Prostate gland (tissue), 2 donors: ENCODE measurements at regions not wholly inside any gene's neighbourhood (a gene's known extent, or its start where the extent isn't known, plus 50 kb on each side); places are given as distances from the start of the nearest gene placed in this dataset.

Source experiments
- DNase-seq: peaks from one replicate; pipeline ENCODE4 v3.0.0-alpha.2; 2019; ENCODE audit warnings: low spot score
- H3K27ac ChIP-seq, 2 donors: fragments of 200-600 bp; sonication (generic); 2 replicates each; pipeline ENCODE4 v1.5.1; 2017 to 2019
- H3K27me3 ChIP-seq: fragments of 200-600 bp; sonication (generic); replicated peaks from 2 replicates; pipeline ENCODE4 v1.5.1; 2019; ENCODE audit not compliant: insufficient read depth
- H3K36me3 ChIP-seq, 2 donors: fragments of 200-600 bp; sonication (generic); 1 replicate in 1 of 2; 2 replicates in 1 of 2; pipeline versions ENCODE4 v1.5.1 to v1.8.1; 2017 to 2019
- H3K4me1 ChIP-seq: fragments of 200-600 bp; sonication (generic); replicated peaks from 2 replicates; pipeline ENCODE4 v1.5.1; 2019
- H3K4me3 ChIP-seq, 2 donors: fragments of 200-600 bp; sonication (generic); 2 replicates each; pipeline ENCODE4 v1.5.1; 2017 to 2019
- H3K9me3 ChIP-seq: fragments of 200-600 bp; sonication (generic); 2 replicates; pipeline ENCODE4 v1.5.1; 2017
- CTCF ChIP-seq, 4 experiments: fragments of 200-600 bp in 2 of 4; fragments of 450-650 bp in 2 of 4; sonication (generic) in 2 of 4; IDR thresholded peaks; 1 replicate in 3 of 4; 2 replicates in 1 of 4; pipeline ENCODE4 v1.5.1; 2016 to 2019; ENCODE audit warnings: antibody characterized with exemption in 4 of 4, mild to moderate bottlenecking in 2 of 4, moderate library complexity in 2 of 4
- POLR2A ChIP-seq: fragments of 450-650 bp; IDR thresholded peaks from one replicate; pipeline ENCODE4 v1.6.1; 2016; ENCODE audit warnings: antibody characterized with exemption, mild to moderate bottlenecking
- POLR2AphosphoS5 ChIP-seq: sonication (generic); formaldehyde crosslinking; IDR thresholded peaks from one replicate; pipeline ENCODE4 v1.6.1; 2017; ENCODE audit warnings: antibody characterized with exemption
- WGBS: methylation state at CpG from one replicate; pipeline ENCODE4 v1.1.5; 2018; 5-methylcytosine and 5-hydroxymethylcytosine counted together
- intact Hi-C: fragments of 100-400 bp; cut with DNase I; formaldehyde crosslinking; loops from one replicate; pipeline ENCODE4 v1.14.2; 2022

DNA sequence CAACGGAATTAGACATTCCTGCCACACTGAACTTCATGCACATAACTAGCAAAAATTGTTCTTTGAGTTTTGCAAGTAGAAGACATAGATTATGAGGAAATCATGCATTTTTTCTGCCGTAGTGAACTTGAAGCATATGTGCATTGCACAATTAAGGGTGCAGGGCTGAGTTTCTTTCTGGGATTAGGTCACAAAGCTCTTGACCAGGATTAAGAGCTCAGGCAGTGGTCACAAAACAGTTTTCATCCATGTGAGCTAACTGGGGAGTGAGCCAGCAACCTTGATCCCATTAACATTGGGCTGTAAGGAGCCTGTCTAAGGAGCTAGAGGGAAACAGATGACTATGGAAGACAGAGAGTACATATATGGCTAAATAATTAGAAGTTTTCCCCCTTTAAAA is 143.7 kb downstream of the PMP22 start:
- H3K27ac ChIP-seq: no peak overlapping the region
- no peaks in the 10 kb centered on the region for H3K4me1 ChIP-seq
- H3K4me3 ChIP-seq: no peak overlapping the region
- intact Hi-C loops: no loop called here
- peaks cover 2% of the 10 kb centered on the region for H3K27me3 ChIP-seq
- no peaks in the 10 kb centered on the region for H3K9me3 ChIP-seq
- WGBS: 91% methylated on average over 2 of the region's 2 CpGs
- TF ChIP-seq CTCF (IDR thresholded peaks at IDR 0.05) (no peak), POLR2A (no peak), POLR2AphosphoS5 (no peak)
- DNase-seq: no peak
- H3K36me3 ChIP-seq: no peaks in the 10 kb centered on the region

DNA sequence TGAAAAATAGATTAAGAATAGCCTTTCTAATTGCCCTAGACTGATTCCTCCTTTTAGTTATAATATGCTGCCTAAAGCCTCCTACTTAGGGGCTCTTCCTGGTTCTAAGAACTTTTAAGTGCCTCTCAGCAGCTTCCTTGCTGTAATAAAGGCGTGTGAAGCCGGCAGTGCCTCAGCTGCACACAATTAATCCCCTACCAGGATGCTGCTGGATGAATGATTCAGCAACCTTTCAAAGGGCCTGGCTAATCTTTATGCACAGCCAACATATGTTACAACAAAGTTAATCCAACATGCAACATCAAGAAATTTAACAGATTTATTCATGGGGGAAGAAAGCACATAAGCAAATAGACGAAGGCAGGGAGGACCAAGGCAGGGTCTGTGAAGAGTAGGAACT is 145.2 kb downstream of the PMP22 start:
- TF ChIP-seq POLR2AphosphoS5: no peak
- TF ChIP-seq POLR2A: no peak
- TF ChIP-seq CTCF (IDR thresholded peaks at IDR 0.05): no peak
- peaks cover 2% of the 10 kb centered on the region for H3K27me3 ChIP-seq
- intact Hi-C loops: no loop called here
- 76% methylated on average over 3 of the region's 3 CpGs for WGBS
- no peaks in the 10 kb centered on the region for H3K36me3 ChIP-seq
- no peak for DNase-seq
- no peaks in the 10 kb centered on the region for H3K9me3 ChIP-seq
- H3K27ac ChIP-seq: no peak overlapping the region
- H3K4me3 ChIP-seq: no peak overlapping the region
- H3K4me1 ChIP-seq: no peaks in the 10 kb centered on the region

DNA sequence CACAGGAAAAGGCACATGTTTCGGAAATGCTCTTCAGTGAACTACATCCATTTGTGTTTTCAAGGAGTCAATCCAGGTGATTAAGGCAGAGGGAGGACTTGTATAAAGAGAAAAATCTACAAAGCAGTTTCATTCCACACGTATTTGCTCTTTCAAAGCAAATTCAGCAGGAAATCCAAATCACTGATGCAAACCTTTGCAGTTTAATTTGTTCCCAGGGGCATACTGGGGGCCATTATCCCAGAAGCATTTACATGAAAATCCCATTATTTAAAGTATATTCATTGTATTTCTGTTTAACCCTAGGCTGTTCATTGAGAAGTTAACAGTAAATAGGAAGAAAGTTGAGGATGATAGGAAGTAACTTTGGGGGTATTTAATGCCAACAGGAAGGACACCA is 147.9 kb downstream of the PMP22 start:
- TF ChIP-seq CTCF (IDR thresholded peaks at IDR 0.05) (no peak), POLR2A (no peak), POLR2AphosphoS5 (no peak)
- H3K4me3 ChIP-seq: no peak overlapping the region
- no peaks in the 10 kb centered on the region for H3K36me3 ChIP-seq
- no peak for DNase-seq
- intact Hi-C loops: no loop called here
- H3K4me1 ChIP-seq: no peaks in the 10 kb centered on the region
- H3K27ac ChIP-seq: no peak overlapping the region
- 54% methylated on average over 2 of the region's 2 CpGs for WGBS
- peaks cover 2% of the 10 kb centered on the region for H3K27me3 ChIP-seq
- H3K9me3 ChIP-seq: no peaks in the 10 kb centered on the region

DNA sequence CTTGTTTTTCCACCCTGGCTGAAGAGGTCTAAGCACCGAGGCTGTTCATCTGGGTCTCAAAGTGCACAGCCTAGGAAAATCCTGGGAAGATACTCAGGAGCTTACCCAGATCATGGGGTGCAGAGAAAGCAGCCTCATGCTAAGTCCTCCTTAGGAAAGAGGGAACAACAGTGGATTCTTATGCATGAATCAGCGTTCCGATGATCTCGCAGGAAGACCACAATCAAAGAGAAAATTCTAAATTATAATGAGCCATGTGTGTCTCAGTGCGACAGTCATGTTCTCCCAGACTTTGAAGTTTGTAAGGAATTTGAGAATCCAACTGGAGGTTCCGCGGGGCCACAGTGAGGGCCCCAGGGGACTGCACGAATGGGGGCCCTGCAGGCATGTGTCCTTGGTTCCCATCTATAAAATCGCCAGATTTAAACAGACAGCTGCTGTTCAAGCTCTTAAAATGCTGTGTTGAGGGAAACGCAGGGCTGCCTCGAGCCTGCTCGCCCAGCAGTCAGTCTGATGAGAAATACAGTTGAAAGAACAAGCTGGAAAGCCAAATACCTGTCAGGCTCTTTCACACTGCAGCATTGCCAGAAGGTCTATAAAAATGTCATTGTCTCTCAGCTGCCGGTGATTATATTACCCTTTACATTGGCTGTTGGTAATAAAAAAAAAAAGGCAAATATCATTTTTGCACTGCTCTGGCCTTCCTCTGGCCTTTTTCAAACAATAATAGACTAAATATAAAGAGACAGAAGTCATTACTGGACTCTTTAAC is 152.1 kb downstream of the PMP22 start:
- TF ChIP-seq POLR2AphosphoS5 (no peak), POLR2A (no peak), CTCF (IDR thresholded peaks at IDR 0.05) (no peak)
- Histone ChIP-seq H3K4me3 (no peak overlapping the region), H3K4me1 (no peaks in the 10 kb centered on the region), H3K27ac (no peak overlapping the region), H3K9me3 (no peaks in the 10 kb centered on the region), H3K27me3 (no peaks in the 10 kb centered on the region), H3K36me3 (no peaks in the 10 kb centered on the region)
- WGBS: 10% methylated on average over 13 of the region's 13 CpGs
- intact Hi-C loops: no loop called here
- DNase-seq: no peak

GRCh38 chr17:15109608-15110007 is 155.5 kb downstream of the PMP22 start:
- intact Hi-C loops: no loop called here
- H3K27me3 ChIP-seq: no peaks in the 10 kb centered on the region

More at GRCh38 chr17:15109608-15110007, 155.5 kb downstream of the PMP22 start:
- H3K9me3 ChIP-seq: no peaks in the 10 kb centered on the region
- TF ChIP-seq POLR2AphosphoS5 (no peak), POLR2A (no peak), CTCF (IDR thresholded peaks at IDR 0.05) (no peak)
- DNase-seq: no peak
- WGBS: 56% methylated on average over 3 of the region's 3 CpGs
- no peak overlapping the region for H3K4me3 ChIP-seq
- no peaks in the 10 kb centered on the region for H3K36me3 ChIP-seq
- no peak overlapping the region for H3K27ac ChIP-seq
- H3K4me1 ChIP-seq: no peaks in the 10 kb centered on the region
